ENCODE measurements at regions not wholly inside any gene's neighbourhood (a gene's known extent, or its start where the extent isn't known, plus 50 kb on each side); places are given as distances from the start of the nearest gene placed in this dataset.

- TF ChIP-seq GATA1 (IDR thresholded peaks at IDR 0.05; ENCODE audit: low read depth, low read length) (no peak), POLR2A (IDR thresholded peaks at IDR 0.05; ENCODE audit: low read length) (no peak)
Measured at GRCh38 chr11:82384308-82384707, 349.4 kb downstream of the FAM181B start.

DNA sequence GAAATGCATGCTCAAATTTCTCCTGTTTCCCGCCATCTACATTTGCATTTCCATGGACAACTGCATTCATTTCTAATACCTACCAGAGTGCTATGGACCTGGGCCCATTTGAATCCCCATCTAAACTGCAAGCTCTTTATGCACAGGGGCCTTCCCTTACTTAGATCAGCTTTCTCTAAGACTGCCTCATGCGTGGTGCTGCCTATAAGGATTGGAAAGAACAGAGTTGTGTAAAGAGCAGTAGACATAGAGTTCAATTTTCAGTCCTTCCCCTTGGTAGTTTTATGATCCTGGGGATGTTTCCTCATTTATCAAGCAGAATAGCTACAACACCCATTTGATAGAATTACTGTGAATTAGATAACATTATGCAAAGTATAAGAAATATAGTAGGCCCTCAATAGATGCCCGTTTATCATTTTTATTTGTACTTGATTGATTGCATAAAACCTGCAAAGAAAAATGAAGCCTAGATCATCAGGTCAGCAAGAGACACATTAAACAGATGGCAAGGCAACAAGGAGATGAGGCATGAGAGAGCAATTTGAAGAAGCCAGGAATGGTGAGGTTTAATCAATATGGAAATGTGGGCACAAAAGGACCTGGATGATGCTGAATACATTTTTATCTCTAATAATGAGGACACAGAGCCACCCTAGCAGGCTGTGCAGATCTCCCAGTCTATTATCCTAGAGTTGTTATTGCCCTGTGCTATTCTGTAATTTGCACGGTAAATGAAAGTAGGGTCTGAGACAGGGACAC is 359.7 kb downstream of the FAM181B start:
- TF ChIP-seq GATA1 (IDR thresholded peaks at IDR 0.05; ENCODE audit: low read depth, low read length) (no peak), POLR2A (IDR thresholded peaks at IDR 0.05; ENCODE audit: low read length) (no peak)

More at GRCh38 chr11:82384308-82384707, 349.4 kb downstream of the FAM181B start:
- DNase-seq, result no peak

DNA sequence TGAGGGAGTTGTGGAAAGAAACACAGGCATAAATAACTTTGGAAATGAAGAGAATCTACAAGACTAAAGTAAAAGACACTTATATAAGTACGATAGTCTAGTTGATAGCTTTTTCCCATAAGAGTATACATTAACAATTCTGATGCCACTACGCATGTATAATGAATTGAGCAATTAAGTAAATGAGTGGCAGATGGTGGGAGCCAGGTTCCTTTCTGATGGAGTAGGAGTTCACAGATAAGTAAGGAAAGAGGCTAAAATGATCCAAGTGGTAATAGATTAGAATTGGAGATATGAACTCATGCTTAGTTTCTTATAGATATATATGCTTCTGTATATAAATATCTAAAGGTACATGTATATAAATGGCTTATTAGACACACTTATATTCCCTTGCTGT is 368.3 kb downstream of the FAM181B start:
- no peak for DNase-seq
- TF ChIP-seq GATA1 (IDR thresholded peaks at IDR 0.05; ENCODE audit: low read depth, low read length) (no peak), POLR2A (IDR thresholded peaks at IDR 0.05; ENCODE audit: low read length) (no peak)

More for the DNA sequence above, 359.7 kb downstream of the FAM181B start:
- DNase-seq, result no peak

DNA sequence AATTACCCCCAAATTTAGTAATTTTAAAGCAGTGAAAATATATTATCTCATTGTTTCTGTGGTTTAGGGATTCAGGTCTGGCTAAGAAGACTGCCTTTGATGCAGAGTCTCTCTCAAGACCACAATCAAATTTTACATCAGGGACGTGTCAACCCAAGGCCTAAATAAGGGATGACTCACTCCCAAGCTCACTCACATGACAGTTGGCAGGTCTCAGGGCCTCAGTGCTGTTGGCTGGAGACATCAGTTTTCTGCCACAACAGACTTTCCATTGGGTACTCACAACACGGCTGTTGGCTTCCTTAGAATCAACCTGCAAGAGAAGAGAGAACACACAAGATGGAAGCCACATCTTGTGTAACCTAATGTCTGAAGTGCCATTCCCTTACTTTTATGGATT is 377.3 kb downstream of the FAM181B start:
- no peak for DNase-seq
- TF ChIP-seq POLR2A (IDR thresholded peaks at IDR 0.05; ENCODE audit: low read length), result no peak
- TF ChIP-seq GATA1 (IDR thresholded peaks at IDR 0.05; ENCODE audit: low read depth, low read length), result no peak

DNA sequence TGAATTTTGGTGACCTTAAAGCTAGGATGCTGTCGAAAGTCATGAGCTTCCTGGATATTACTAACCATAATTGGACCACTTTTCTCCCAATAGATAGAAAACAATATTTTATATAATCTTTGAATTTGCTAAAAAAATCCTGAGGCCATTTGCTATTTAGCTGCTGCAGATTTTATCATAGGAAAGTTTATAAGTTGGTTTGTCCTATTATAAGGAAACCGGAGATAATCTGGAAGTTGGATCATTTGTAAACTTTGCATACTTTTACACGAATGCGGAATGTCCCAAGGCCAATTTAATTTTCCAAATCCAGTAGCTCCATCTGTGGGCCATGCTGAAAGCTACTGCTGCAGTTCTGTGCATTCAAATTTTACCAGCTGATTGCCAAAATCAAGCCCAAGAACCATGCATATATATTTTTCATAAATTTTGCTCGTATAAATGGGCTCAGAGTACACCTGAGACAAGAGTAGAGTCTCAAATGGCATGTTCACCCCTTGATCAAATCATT is 378.3 kb downstream of the FAM181B start:
- TF ChIP-seq GATA1 (IDR thresholded peaks at IDR 0.05; ENCODE audit: low read depth, low read length) (no peak), POLR2A (IDR thresholded peaks at IDR 0.05; ENCODE audit: low read length) (no peak)
- DNase-seq, result no peak

GRCh38 chr11:82326853-82327252 is 406.8 kb downstream of the FAM181B start:
- TF ChIP-seq GATA1 (IDR thresholded peaks at IDR 0.05; ENCODE audit: low read depth, low read length) (no peak), POLR2A (IDR thresholded peaks at IDR 0.05; ENCODE audit: low read length) (no peak)
- no peak for DNase-seq

DNA sequence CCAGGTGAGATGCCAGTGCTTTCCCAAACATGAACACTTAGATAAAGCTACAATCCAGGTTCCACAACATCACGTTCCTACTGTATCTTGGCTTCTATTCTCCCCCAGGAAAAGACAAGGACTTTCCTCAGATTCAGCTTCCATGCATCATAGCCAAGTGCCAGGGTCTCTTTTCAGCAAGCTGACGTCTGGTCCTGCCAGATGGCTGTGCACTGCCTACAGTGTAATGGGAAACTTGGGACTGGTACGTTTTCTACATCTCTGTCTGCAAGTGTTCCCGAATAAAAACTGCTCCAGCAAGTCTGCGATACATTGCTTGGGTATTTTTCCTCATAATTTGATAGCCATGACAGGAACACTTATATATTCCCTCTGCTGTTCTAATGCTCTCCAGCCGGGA is 412.5 kb downstream of the FAM181B start:
- TF ChIP-seq POLR2A (IDR thresholded peaks at IDR 0.05; ENCODE audit: low read length) (no peak), GATA1 (IDR thresholded peaks at IDR 0.05; ENCODE audit: low read depth, low read length) (no peak)

DNA sequence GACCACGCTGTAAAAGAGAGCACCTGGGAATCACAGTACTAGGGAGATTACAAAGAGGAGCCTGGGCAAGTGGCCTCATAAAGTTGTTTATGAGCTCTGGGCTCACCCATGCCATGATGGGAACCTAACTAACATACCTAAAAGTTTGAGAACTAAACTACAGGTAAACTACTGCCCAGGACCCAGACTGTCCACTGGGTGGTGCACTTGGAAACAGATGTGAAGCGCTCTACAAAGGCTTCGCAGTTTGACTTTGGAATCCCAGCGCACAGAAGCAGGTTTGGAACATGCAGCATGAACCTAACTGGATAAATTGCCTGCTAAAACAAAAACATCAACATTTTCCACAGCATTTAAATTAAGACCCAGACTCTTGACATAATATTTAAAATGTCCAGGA is 418.6 kb downstream of the FAM181B start:
- peak in 1 of 2 experiments; percentile 4 for DNase-seq
- TF ChIP-seq POLR2A (IDR thresholded peaks at IDR 0.05; ENCODE audit: low read length) (no peak), GATA1 (IDR thresholded peaks at IDR 0.05; ENCODE audit: low read depth, low read length) (no peak)

More for the DNA sequence above, 412.5 kb downstream of the FAM181B start:
- no peak for DNase-seq

DNA sequence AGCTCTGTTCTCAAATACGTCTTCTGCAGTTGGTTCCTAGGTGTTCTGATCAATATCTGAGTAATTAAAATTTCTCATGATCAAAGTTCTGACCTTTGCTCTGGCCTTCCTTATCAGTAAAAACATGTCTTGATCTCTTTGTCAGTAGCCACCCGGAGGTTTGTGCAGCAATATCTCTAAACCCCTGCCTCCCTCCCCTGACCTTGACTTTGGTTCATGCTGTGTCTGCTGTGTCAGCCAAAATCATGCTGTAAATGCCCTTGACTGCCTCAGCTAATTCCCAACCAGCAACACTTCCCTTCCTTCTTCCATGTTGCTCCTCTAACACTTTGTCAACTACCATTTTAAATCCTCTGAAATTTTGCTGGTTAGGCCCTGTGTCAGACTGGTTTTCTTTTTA is 424.7 kb downstream of the FAM181B start:
- TF ChIP-seq POLR2A (IDR thresholded peaks at IDR 0.05; ENCODE audit: low read length), result no peak
- no peak for TF ChIP-seq GATA1 (IDR thresholded peaks at IDR 0.05; ENCODE audit: low read depth, low read length)
- no peak for DNase-seq

- no peak for TF ChIP-seq POLR2A (IDR thresholded peaks at IDR 0.05; ENCODE audit: low read length)
- TF ChIP-seq GATA1 (IDR thresholded peaks at IDR 0.05; ENCODE audit: low read depth, low read length), result no peak
- DNase-seq, result no peak
Measured at GRCh38 chr11:82305123-82305522, 428.5 kb downstream of the FAM181B start.

GRCh38 chr11:82303671-82304070 is 430.0 kb downstream of the FAM181B start:
- TF ChIP-seq GATA1 (IDR thresholded peaks at IDR 0.05; ENCODE audit: low read depth, low read length), result no peak

GRCh38 chr11:82288471-82288870 is 445.2 kb downstream of the FAM181B start:
- no peak for TF ChIP-seq GATA1 (IDR thresholded peaks at IDR 0.05; ENCODE audit: low read depth, low read length)
- no peak for TF ChIP-seq POLR2A (IDR thresholded peaks at IDR 0.05; ENCODE audit: low read length)
- DNase-seq, result no peak

More at GRCh38 chr11:82303671-82304070, 430.0 kb downstream of the FAM181B start:
- no peak for DNase-seq

- no peak for DNase-seq
- no peak for TF ChIP-seq POLR2A (IDR thresholded peaks at IDR 0.05; ENCODE audit: low read length)
- no peak for TF ChIP-seq GATA1 (IDR thresholded peaks at IDR 0.05; ENCODE audit: low read depth, low read length)
Measured at GRCh38 chr11:82270870-82271269, 462.8 kb downstream of the FAM181B start.

DNA sequence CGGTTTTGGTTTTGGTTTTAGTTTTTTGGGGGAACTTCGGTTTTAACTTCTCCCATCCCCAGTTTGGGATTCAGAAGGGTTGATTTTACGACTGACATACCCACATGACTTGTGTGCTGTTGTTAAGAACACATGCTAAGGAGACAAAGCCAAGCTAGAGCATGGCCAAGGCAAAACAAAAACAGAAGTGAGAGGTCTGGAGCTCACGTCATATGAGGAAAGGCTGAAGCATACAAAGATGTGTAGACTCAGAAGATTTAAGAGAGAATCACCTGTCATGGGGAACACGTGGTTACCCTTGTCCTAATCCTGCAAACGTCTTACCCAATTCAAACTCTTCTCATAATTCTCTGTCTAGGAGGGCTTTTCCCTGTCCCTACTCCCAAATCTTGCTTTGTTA is 465.0 kb downstream of the FAM181B start:
- TF ChIP-seq GATA1 (IDR thresholded peaks at IDR 0.05; ENCODE audit: low read depth, low read length) (no peak), POLR2A (IDR thresholded peaks at IDR 0.05; ENCODE audit: low read length) (no peak)
- no peak for DNase-seq

DNA sequence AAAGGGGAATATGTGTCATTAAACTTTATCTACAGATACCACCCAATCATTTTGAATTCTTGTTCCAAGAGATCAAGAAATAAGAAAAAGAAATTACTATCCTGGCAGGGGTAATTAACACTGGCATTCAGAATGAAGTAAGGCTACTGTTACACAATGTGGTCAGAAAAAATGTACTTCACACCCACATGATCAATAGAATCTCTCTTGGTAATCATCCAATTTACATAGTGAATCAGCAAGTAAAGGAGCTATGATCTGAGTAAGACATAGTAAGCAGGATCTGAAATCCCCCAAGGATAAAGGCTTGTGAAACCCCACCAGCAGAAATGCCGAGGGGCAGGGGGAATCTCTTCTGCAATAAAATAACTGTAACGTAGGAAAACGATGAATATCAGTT is 466.5 kb downstream of the FAM181B start:
- TF ChIP-seq GATA1 (IDR thresholded peaks at IDR 0.05; ENCODE audit: low read depth, low read length) (no peak), POLR2A (IDR thresholded peaks at IDR 0.05; ENCODE audit: low read length) (no peak)
- no peak for DNase-seq
